Cardiac fibroblast (primary cell): ENCODE measurements at regions not wholly inside any gene's neighbourhood (a gene's known extent, or its start where the extent isn't known, plus 50 kb on each side); places are given as distances from the start of the nearest gene placed in this dataset.

Experiments used
- DNase-seq, 2 donors: peaks; one replicate each; pipeline versions ENCODE4 v3.0.0 to v3.0.0-alpha.2; 2010; ENCODE audit warnings: low read depth in 2 of 2
- H3K4me3 ChIP-seq, 2 donors: replicated peaks in 1 of 2; 1 replicate in 1 of 2; 2 replicates in 1 of 2; pipeline ENCODE4 v1.5.1; 2011; ENCODE audit warnings: low read depth in 2 of 2, low read length in 2 of 2, mild to moderate bottlenecking in 2 of 2, moderate library complexity in 1 of 2
- CTCF ChIP-seq: IDR thresholded peaks from one replicate; pipeline ENCODE4 v1.5.1; 2011; ENCODE audit warnings: low read depth, mild to moderate bottlenecking, low read length, inconsistent platforms

- TF ChIP-seq CTCF: no peak
- DNase-seq: no peak
- H3K4me3 ChIP-seq: no peak overlapping the region
Observed at GRCh38 chr4:152225680-152226079, 310.2 kb downstream of the FBXW7 start.

DNA sequence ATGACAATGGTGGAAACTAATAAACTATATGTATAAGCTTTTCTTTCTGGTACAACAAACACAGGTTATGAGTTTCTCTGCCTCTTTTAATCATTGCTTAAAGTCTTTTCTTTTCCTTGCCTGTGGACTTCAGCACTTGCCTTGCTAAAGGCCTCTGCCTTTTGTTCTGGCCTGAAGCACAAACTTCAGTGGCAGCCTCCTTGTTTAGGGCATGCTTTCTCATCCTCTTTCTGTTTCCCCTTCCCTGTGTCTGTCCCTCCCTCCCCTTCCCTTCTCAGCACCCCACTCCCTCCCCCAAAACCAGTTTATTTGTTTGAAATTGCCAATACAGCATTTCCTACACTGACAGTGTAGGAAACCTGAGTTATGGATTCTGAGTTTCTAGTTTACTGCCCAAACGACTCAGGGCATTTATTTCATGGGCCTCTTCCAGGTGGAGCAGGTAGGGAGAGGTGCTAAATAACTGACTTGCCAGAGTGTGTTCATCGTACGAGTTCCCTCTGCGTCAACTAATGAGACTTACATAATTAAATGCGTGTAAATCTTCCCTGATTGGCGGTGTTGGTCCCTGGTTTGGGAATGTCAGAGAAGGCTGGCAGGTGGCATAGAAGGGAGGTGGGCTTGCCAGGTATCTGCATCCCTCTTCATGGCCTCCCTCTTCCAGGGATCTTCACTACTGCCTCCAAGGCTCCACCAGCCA is 311.0 kb downstream of the FBXW7 start:
- no peak overlapping the region for H3K4me3 ChIP-seq
- TF ChIP-seq CTCF: no peak
- no peak for DNase-seq

DNA sequence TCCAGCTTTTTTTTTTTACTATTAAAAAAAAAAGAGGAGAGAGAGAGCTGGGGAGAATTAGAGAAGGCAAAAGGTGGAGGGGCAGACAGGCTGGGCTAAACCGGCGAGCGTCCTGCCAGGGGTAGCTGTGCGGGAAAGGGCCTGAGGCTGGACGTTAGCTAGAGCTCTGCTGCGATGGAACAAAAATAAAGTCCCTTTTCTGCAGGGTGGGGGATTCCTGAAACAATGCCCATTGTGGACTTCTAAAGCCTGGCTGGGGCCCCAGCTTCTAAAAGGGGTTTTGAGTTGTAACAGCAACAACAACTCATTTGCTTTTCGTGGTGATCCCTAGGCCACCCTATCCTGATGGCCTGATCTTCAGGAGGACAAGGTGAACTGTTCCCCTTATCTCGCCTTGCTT is 311.7 kb downstream of the FBXW7 start:
- no peak overlapping the region for H3K4me3 ChIP-seq

GRCh38 chr4:152223600-152223999 is 312.3 kb downstream of the FBXW7 start:
- no peak for DNase-seq
- TF ChIP-seq CTCF: no peak
- no peak overlapping the region for H3K4me3 ChIP-seq

More for the DNA sequence above, 311.7 kb downstream of the FBXW7 start:
- no peak for DNase-seq
- no peak for TF ChIP-seq CTCF

- no peak for DNase-seq
- TF ChIP-seq CTCF: no peak
- no peak overlapping the region for H3K4me3 ChIP-seq
Observed at GRCh38 chr4:152221816-152222516, 313.9 kb downstream of the FBXW7 start.

DNA sequence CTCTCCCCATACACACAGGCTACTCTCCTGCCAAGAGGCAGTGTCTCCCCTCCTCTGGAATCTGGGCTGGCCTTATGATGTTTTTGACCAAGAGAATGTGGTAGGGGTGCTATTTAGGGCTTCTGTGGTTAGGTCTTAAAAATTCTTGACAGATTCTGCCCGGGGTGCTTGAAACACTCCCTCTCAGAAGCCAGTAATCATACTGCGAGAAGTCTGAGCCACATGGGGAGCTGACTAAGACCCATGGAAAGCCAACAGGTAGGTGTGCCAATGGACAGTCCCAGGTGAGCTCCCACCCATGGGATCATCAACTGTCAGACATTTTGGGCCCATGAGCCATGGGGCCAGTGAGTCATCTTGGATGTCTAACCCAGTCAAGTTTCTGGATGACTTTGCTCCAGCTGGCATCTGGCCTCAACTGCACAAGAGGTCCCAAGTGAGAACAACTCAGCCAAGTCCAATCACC is 315.7 kb downstream of the FBXW7 start:
- TF ChIP-seq CTCF: no peak
- DNase-seq: peak in 1 of 2 donors; percentile 22
- no peak overlapping the region for H3K4me3 ChIP-seq
